CD14-positive monocyte (primary cell): ENCODE measurements at regions not wholly inside any gene's neighbourhood (a gene's known extent, or its start where the extent isn't known, plus 50 kb on each side); places are given as distances from the start of the nearest gene placed in this dataset.

Experiments
- DNase-seq, 3 donors: peaks; one replicate each; pipeline ENCODE4 v3.0.0-alpha.2; 2011 to 2022
- H2AFZ ChIP-seq: 2 replicates; pipeline ENCODE4 v1.6.0; 2012; ENCODE audit warnings: mild to moderate bottlenecking, low read depth, low read length, inconsistent platforms; ENCODE audit not compliant: insufficient read depth, poor library complexity, severe bottlenecking
- H3K27ac ChIP-seq, 2 donors: 1 replicate in 1 of 2; 2 replicates in 1 of 2; pipeline ENCODE4 v1.5.1; 2012 to 2013; ENCODE audit warnings: low read length in 2 of 2, control low read depth in 1 of 2, inconsistent platforms in 1 of 2, low read depth in 1 of 2, mild to moderate bottlenecking in 1 of 2
- H3K27me3 ChIP-seq, 2 donors: one replicate each; pipeline versions ENCODE4 v1.6.0 to v1.6.1; 2011 to 2013; ENCODE audit warnings: low read length in 2 of 2; ENCODE audit not compliant: control insufficient read depth in 2 of 2, insufficient read depth in 2 of 2
- H3K36me3 ChIP-seq, 2 donors: replicated peaks in 1 of 2; 1 replicate in 1 of 2; 2 replicates in 1 of 2; pipeline versions ENCODE4 v1.5.1 to v1.6.1; 2012 to 2013; ENCODE audit warnings: low read length in 2 of 2, control low read depth in 1 of 2, inconsistent platforms in 1 of 2, mild to moderate bottlenecking in 1 of 2; ENCODE audit not compliant: insufficient read depth in 2 of 2, control insufficient read depth in 1 of 2
- H3K4me1 ChIP-seq, 2 donors: 1 replicate in 1 of 2; 2 replicates in 1 of 2; pipeline versions ENCODE4 v1.5.1 to v1.6.1; 2012 to 2013; ENCODE audit warnings: low read length in 2 of 2, control low read depth in 1 of 2, inconsistent platforms in 1 of 2, mild to moderate bottlenecking in 1 of 2, moderate library complexity in 1 of 2; ENCODE audit not compliant: insufficient read depth in 2 of 2, control insufficient read depth in 1 of 2
- H3K4me2 ChIP-seq: replicated peaks from 2 replicates; pipeline ENCODE3; 2012; ENCODE audit warnings: low read length, moderate library complexity, mild to moderate bottlenecking; ENCODE audit not compliant: poor library complexity, severe bottlenecking; ENCODE audit errors: extremely low read depth
- H3K4me3 ChIP-seq, 3 experiments: fragments of 200-600 bp in 1 of 3; sonication (generic) in 1 of 3; replicated peaks in 1 of 3; 1 replicate in 2 of 3; 2 replicates in 1 of 3; pipeline ENCODE4 v1.5.1; 2011 to 2013; ENCODE audit warnings: low read length in 3 of 3, mild to moderate bottlenecking in 3 of 3, control low read depth in 2 of 3, low read depth in 2 of 3, inconsistent platforms in 1 of 3, moderate library complexity in 1 of 3
- H3K79me2 ChIP-seq: 2 replicates; pipeline ENCODE4 v1.6.0; 2012; ENCODE audit warnings: mild to moderate bottlenecking, control low read depth, inconsistent platforms, low read length, moderate library complexity; ENCODE audit not compliant: insufficient read depth
- H3K9ac ChIP-seq: 2 replicates; pipeline ENCODE4 v1.6.0; 2017; ENCODE audit warnings: low read length, mild to moderate bottlenecking; ENCODE audit not compliant: insufficient read depth, poor library complexity, severe bottlenecking
- H3K9me3 ChIP-seq, 2 donors: replicated peaks in 1 of 2; 1 replicate in 1 of 2; 2 replicates in 1 of 2; pipeline versions ENCODE4 v1.5.1 to v1.6.1; 2012 to 2013; ENCODE audit warnings: low read length in 2 of 2, control low read depth in 1 of 2; ENCODE audit not compliant: control insufficient read depth in 1 of 2, insufficient read depth in 1 of 2
- H4K20me1 ChIP-seq: 2 replicates; pipeline ENCODE4 v1.6.0; 2012; ENCODE audit warnings: mild to moderate bottlenecking, low read length, control low read depth, moderate library complexity; ENCODE audit not compliant: insufficient read depth
- H3K27ac Mint-ChIP-seq, 7 donors: one replicate each; pipeline ENCODE4 v1.8.0; 2020; ENCODE audit warnings: mild to moderate bottlenecking in 7 of 7, mixed read lengths in 7 of 7, moderate library complexity in 6 of 7, inconsistent platforms in 2 of 7
- H3K27me3 Mint-ChIP-seq, 3 donors: one replicate each; pipeline ENCODE4 v1.8.0; 2021 to 2022; ENCODE audit warnings: low read depth in 3 of 3, mild to moderate bottlenecking in 3 of 3, mixed read lengths in 3 of 3, moderate library complexity in 3 of 3, inconsistent platforms in 1 of 3
- H3K36me3 Mint-ChIP-seq, 2 donors: one replicate each; pipeline ENCODE4 v1.8.0; 2020; ENCODE audit warnings: mixed read lengths in 2 of 2, inconsistent platforms in 1 of 2, mild to moderate bottlenecking in 1 of 2
- H3K4me1 Mint-ChIP-seq: one replicate; pipeline ENCODE4 v1.8.0; 2020; ENCODE audit warnings: mild to moderate bottlenecking, mixed read lengths
- H3K4me3 Mint-ChIP-seq, 2 donors: one replicate each; pipeline ENCODE4 v1.8.0; 2020; ENCODE audit warnings: mild to moderate bottlenecking in 2 of 2, mixed read lengths in 2 of 2, moderate library complexity in 1 of 2
- H3K9me3 Mint-ChIP-seq, 7 donors: one replicate each; pipeline ENCODE4 v1.8.0; 2020 to 2022; ENCODE audit warnings: mixed read lengths in 7 of 7, mild to moderate bottlenecking in 6 of 7, moderate library complexity in 6 of 7, inconsistent platforms in 2 of 7
- CTCF ChIP-seq: fragments of 200-600 bp; IDR thresholded peaks from one replicate; pipeline ENCODE4 v1.8.0; 2022; ENCODE audit warnings: antibody characterized with exemption, mild to moderate bottlenecking
- WGBS: methylation state at CpG from one replicate; pipeline ENCODE4 v1.1.5; 2013; ENCODE audit warnings: missing lambda C conversion rate; ENCODE audit not compliant: insufficient coverage; 5-methylcytosine and 5-hydroxymethylcytosine counted together
- intact Hi-C, 2 donors: fragments of 100-400 bp; cut with micrococcal nuclease; formaldehyde crosslinking; loops; one replicate each; pipeline versions ENCODE4 v1.15.0 to v1.15.1; 2023

DNA sequence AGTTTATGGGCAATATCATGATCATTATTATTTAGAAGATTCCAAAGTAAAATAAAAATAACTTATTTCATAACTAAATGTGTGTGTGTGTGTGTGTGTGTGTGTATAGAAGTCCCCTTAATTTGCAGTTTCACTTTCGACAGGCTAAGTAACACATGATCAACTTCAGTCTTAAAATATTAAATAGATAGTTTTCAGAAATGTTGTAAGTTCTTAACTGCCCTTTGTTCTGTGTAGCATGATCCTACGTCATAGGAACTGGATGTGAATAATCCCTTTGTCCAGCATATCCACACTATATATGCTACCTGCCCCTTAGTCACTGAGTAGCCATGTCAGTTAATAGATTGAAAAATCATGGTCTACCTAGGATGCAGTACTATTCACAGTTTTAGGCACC lies 1863.5 kb upstream of the PCDH20 start:
- DNase-seq: no peak
- no peak overlapping the region for H3K27ac Mint-ChIP-seq
- no peak for TF ChIP-seq CTCF
- H3K36me3 ChIP-seq: no peaks in the 10 kb centered on the region
- H3K4me2 ChIP-seq: no peak overlapping the region
- no peaks in the 10 kb centered on the region for H3K4me1 ChIP-seq
- H3K4me1 Mint-ChIP-seq: no peaks in the 10 kb centered on the region
- no peaks in the 10 kb centered on the region for H3K36me3 Mint-ChIP-seq
- H3K9me3 Mint-ChIP-seq: peaks cover 0 to 9% (median 3%) of the 10 kb centered on the region in 7 donors
- intact Hi-C loops: no loop called here
- H3K27me3 Mint-ChIP-seq: no peaks in the 10 kb centered on the region
- H3K9ac ChIP-seq: no peak overlapping the region
- no peaks in the 10 kb centered on the region for H4K20me1 ChIP-seq
- H3K27ac ChIP-seq: no peak overlapping the region
- no peak overlapping the region for H3K4me3 ChIP-seq
- H3K4me3 Mint-ChIP-seq: no peak overlapping the region
- no CpG with 5 or more reads among the region's 2 CpGs for WGBS
- no peak overlapping the region for H2AFZ ChIP-seq
- no peaks in the 10 kb centered on the region for H3K27me3 ChIP-seq
- no peaks in the 10 kb centered on the region for H3K79me2 ChIP-seq
- H3K9me3 ChIP-seq: peaks cover 6 to 7% of the 10 kb centered on the region in 2 donors

GRCh38 chr13:63274772-63275171 lies 1859.1 kb upstream of the PCDH20 start:
- intact Hi-C loops: no loop called here
- H3K27ac Mint-ChIP-seq: no peak overlapping the region
- no peaks in the 10 kb centered on the region for H3K36me3 Mint-ChIP-seq
- no peak overlapping the region for H3K4me3 ChIP-seq
- H3K36me3 ChIP-seq: no peaks in the 10 kb centered on the region
- no peak overlapping the region for H3K4me2 ChIP-seq
- H3K27me3 Mint-ChIP-seq: peaks cover 0 to 1% (median under 1%) of the 10 kb centered on the region in 3 donors
- WGBS: no CpG with 5 or more reads among the region's 1 CpG
- H3K9me3 Mint-ChIP-seq: peaks cover 0 to 12% (median 4%) of the 10 kb centered on the region in 7 donors
- H3K4me1 Mint-ChIP-seq: no peaks in the 10 kb centered on the region
- no peaks in the 10 kb centered on the region for H3K79me2 ChIP-seq
- H3K9me3 ChIP-seq: peaks cover 14 to 16% of the 10 kb centered on the region in 2 donors
- no peak for TF ChIP-seq CTCF
- DNase-seq: no peak
- no peaks in the 10 kb centered on the region for H3K4me1 ChIP-seq
- H2AFZ ChIP-seq: no peak overlapping the region
- H3K27ac ChIP-seq: no peak overlapping the region
- no peak overlapping the region for H3K4me3 Mint-ChIP-seq
- H4K20me1 ChIP-seq: no peaks in the 10 kb centered on the region
- H3K27me3 ChIP-seq: no peaks in the 10 kb centered on the region
- no peak overlapping the region for H3K9ac ChIP-seq
